ENCODE measurements at regions not wholly inside any gene's neighbourhood (a gene's known extent, or its start where the extent isn't known, plus 50 kb on each side); places are given as distances from the start of the nearest gene placed in this dataset.
A peak's percentile ranks its signal among the peaks of the same experiment; 100 is the strongest.

DNA sequence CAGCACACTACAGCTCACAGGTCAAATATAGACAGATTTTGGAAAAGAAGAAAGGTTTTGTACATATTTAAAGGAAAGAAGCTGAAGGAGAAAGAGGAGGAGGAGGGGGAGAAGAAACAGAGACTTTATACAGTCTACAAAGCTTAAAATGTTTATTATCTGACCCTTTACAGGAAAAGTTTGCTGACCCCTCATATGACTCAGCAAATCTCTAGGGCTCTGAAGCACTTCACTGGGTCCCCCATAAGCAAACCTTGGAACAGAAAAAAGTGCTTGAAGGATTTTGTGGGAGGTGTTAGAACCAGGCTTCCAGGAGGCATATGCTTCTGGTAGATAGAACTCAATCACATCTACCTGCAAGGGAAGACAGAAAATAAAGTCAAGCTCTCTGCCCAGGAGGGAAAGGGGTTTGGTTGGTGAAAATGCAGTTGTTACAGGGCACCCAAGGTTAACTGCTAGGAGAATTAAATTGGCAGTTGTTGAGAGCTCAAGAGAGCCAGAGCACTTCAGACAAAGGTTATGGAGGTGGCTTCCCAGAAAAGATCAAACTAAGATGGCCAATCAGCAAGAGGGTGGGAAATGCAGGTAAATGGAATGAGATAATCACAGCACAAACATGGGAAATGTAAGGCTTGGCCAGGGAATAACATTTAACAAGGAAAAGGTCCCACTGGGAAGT, 207.4 kb upstream of the SGK1 start:
- ATAC-seq (peak in 2 of 4 donors; percentile 61 to 79), DNase-seq (no peak)
- Histone ChIP-seq H3K9me3 (no peaks in the 10 kb centered on the region), H3K27ac (no peak overlapping the region), H3K36me3 (no peaks in the 10 kb centered on the region), H3K4me1 (peaks cover 0 to 17% (median 3%) of the 10 kb centered on the region in 12 donors), H3K4me3 (no peak overlapping the region), H3K27me3 (no peaks in the 10 kb centered on the region)
- intact Hi-C loops (cut with DNase I): no loop called here
- TF ChIP-seq POLR2A (IDR thresholded peaks at IDR 0.05): no peak
- TF ChIP-seq, protein P1, sequence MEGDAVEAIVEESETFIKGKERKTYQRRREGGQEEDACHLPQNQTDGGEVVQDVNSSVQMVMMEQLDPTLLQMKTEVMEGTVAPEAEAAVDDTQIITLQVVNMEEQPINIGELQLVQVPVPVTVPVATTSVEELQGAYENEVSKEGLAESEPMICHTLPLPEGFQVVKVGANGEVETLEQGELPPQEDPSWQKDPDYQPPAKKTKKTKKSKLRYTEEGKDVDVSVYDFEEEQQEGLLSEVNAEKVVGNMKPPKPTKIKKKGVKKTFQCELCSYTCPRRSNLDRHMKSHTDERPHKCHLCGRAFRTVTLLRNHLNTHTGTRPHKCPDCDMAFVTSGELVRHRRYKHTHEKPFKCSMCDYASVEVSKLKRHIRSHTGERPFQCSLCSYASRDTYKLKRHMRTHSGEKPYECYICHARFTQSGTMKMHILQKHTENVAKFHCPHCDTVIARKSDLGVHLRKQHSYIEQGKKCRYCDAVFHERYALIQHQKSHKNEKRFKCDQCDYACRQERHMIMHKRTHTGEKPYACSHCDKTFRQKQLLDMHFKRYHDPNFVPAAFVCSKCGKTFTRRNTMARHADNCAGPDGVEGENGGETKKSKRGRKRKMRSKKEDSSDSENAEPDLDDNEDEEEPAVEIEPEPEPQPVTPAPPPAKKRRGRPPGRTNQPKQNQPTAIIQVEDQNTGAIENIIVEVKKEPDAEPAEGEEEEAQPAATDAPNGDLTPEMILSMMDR (IDR thresholded peaks at IDR 0.05): no peak

DNA sequence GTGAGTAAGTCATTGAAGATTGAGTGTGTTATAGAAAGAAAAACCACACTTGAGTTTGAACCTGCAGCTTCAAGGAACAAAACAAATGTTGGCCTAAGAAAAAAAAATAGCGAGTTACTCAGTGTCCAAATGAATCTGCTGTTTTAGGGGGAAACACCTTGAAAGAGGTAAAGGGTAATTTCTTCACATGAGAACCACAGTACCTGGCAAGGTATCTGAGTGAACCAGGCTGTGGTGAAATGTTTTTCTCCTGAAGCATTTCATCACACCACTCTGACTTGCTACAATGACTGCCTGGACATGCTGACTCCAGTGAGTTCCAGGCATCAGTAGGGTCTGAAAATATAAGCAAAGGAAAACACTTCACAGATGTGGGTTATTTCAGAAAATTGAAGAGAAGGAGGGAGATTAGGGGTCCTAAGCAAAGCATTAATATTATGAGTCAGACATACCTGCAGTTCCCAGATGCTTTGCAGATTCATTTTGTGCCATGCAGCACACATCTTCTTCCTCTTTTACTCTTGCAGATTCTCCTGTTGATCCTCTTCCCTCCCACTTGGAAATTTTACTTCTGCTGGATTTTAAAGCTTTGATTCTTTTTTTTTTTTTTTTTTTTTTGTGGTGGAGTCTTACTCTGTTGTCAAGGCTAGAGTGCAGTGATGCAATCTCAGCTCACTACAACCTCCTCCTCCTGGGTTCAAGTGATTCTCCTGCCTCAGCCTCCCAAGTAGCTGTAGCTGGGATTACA, 206.2 kb upstream of the SGK1 start:
- TF ChIP-seq, protein P1 (IDR thresholded peaks at IDR 0.05): no peak
- peaks cover 0 to 20% (median 8%) of the 10 kb centered on the region in 12 donors for H3K4me1 ChIP-seq
- H3K27me3 ChIP-seq: no peaks in the 10 kb centered on the region
- WGBS, 4 donors: 95 to 100% (median 98%) methylated on average over 1 of the region's 1 CpG
- intact Hi-C loops (cut with DNase I): no loop called here
- DNase-seq (no peak), ATAC-seq (no peak)
- no peak overlapping the region for H3K4me3 ChIP-seq
- no peak overlapping the region for H3K27ac ChIP-seq
- H3K36me3 ChIP-seq: no peaks in the 10 kb centered on the region
- no peaks in the 10 kb centered on the region for H3K9me3 ChIP-seq

DNA sequence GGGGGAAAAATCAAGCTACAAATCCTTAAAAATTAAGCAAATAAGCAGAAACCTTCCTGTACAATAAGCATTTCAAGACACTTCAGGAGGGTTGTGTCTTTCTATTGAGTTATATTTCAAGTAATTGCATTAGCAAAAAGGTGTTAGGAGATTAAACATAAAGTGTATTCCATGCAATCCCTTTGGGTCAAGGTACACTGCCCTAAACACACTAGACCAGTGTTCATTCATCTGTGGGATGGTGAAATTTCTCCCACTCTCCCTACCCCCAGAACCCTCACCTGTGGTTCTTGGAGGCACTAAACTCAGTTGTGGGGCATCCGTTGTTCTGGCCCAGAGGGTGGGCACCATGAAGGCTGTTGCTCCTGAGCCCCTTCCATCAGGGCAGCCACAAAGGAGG, 205.1 kb upstream of the SGK1 start:
- intact Hi-C loops (cut with DNase I): no loop called here
- Histone ChIP-seq H3K36me3 (no peaks in the 10 kb centered on the region), H3K27ac (no peak overlapping the region), H3K27me3 (no peaks in the 10 kb centered on the region), H3K9me3 (no peaks in the 10 kb centered on the region), H3K4me1 (peaks cover 0 to 28% (median 14%) of the 10 kb centered on the region in 12 donors), H3K4me3 (no peak overlapping the region)
- WGBS, 4 donors: 87 to 100% (median 94%) methylated on average over 1 of the region's 1 CpG
- no peak for TF ChIP-seq POLR2A (IDR thresholded peaks at IDR 0.05)
- TF ChIP-seq, protein P1 (IDR thresholded peaks at IDR 0.05): no peak
- no peak for ATAC-seq
- DNase-seq: no peak

DNA sequence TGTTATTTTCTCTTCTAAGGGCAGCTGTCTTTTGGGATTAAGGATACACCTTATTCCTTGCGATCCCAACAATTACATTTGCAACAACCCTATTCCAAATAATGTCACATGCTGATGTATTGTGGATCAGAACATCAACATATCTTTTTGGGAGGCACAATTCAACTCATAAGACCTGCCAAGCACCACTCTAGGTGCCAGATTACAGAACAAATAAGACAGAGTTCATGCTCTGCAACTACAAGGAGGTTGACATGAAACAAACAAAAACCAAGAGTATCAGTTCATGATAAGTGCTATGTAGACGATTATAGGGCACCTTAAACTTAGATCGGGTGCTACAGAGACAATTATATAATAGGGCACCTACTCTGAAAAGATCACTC, 203.2 kb upstream of the SGK1 start:
- no peaks in the 10 kb centered on the region for H3K36me3 ChIP-seq
- H3K4me3 ChIP-seq: no peak overlapping the region
- peak overlapping the region in 1 of 12 donors; percentile 29 for H3K27ac ChIP-seq
- 63 to 80% (median 74%) methylated on average over 3 of the region's 3 CpGs for WGBS, 4 donors
- H3K4me1 ChIP-seq: peaks cover 6 to 43% (median 25%) of the 10 kb centered on the region in 12 donors
- DNase-seq: no peak
- no peak for TF ChIP-seq POLR2A (IDR thresholded peaks at IDR 0.05)
- TF ChIP-seq, protein P1 (IDR thresholded peaks at IDR 0.05): no peak
- no peaks in the 10 kb centered on the region for H3K27me3 ChIP-seq
- intact Hi-C loops (cut with DNase I): no loop called here
- no peaks in the 10 kb centered on the region for H3K9me3 ChIP-seq
- ATAC-seq: no peak

Measured in heart left ventricle (tissue), 16 donors.